Vagina (tissue), 2 donors: ENCODE measurements at regions not wholly inside any gene's neighbourhood (a gene's known extent, or its start where the extent isn't known, plus 50 kb on each side); places are given as distances from the start of the nearest gene placed in this dataset.

Experiments used
- POLR2A ChIP-seq, 2 donors: fragments of 450-650 bp; IDR thresholded peaks; one replicate each; pipeline ENCODE4 v1.6.1; 2017; ENCODE audit warnings: antibody characterized with exemption in 2 of 2, mild to moderate bottlenecking in 2 of 2, moderate library complexity in 2 of 2
- POLR2AphosphoS5 ChIP-seq, 2 donors: sonication (generic); formaldehyde crosslinking; IDR thresholded peaks; one replicate each; pipeline ENCODE4 v1.9.0; 2017; ENCODE audit warnings: antibody characterized with exemption in 2 of 2, mild to moderate bottlenecking in 2 of 2, low read depth in 1 of 2; ENCODE audit not compliant: insufficient read depth in 1 of 2
- TF ChIP-seq, protein P1 (sequence below), 3 experiments: fragments of 450-650 bp in 2 of 3; fragments of 200-600 bp in 1 of 3; sonication (generic) in 1 of 3; IDR thresholded peaks; one replicate each; pipeline ENCODE4 v1.5.1; 2017 to 2019; ENCODE audit warnings: antibody characterized with exemption in 3 of 3, mild to moderate bottlenecking in 2 of 3, moderate library complexity in 2 of 3

DNA sequence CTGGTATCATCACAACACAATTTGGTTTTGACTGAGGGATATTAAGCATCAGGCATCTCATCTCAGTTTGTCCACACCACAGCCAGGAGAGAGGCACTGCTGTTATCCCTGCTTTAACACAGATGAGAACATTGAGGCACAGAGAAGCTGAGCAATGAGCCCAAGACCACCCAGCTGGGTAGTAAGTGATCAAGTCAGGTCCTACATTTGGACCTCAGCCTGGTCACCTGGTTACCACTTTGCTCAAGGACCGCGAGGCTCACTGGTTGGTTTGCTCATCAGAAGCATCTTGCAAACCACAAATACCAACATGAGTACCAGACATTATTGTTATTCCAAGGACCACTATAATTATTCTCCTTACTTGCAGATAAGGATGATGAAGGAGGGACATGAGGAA, 245.5 kb downstream of the CBLN1 start:
- TF ChIP-seq POLR2A (IDR thresholded peaks at IDR 0.05) (no peak), POLR2AphosphoS5 (IDR thresholded peaks at IDR 0.05; ENCODE audit: insufficient read depth in 1 of 2, low read depth in 1 of 2) (no peak)
- TF ChIP-seq, protein P1, sequence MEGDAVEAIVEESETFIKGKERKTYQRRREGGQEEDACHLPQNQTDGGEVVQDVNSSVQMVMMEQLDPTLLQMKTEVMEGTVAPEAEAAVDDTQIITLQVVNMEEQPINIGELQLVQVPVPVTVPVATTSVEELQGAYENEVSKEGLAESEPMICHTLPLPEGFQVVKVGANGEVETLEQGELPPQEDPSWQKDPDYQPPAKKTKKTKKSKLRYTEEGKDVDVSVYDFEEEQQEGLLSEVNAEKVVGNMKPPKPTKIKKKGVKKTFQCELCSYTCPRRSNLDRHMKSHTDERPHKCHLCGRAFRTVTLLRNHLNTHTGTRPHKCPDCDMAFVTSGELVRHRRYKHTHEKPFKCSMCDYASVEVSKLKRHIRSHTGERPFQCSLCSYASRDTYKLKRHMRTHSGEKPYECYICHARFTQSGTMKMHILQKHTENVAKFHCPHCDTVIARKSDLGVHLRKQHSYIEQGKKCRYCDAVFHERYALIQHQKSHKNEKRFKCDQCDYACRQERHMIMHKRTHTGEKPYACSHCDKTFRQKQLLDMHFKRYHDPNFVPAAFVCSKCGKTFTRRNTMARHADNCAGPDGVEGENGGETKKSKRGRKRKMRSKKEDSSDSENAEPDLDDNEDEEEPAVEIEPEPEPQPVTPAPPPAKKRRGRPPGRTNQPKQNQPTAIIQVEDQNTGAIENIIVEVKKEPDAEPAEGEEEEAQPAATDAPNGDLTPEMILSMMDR (IDR thresholded peaks at IDR 0.05), result no peak
